KMS-11 (cell line): ENCODE measurements at regions not wholly inside any gene's neighbourhood (a gene's known extent, or its start where the extent isn't known, plus 50 kb on each side); places are given as distances from the start of the nearest gene placed in this dataset.
"Not testable (repeated sequence)": the region's sequence is repeated elsewhere in the genome, so short reads cannot be mapped to it uniquely, and the experiment has no call there.

Experiments
- H2AFZ ChIP-seq: fragments of 200-600 bp; sonication (generic); 2 replicates; pipeline ENCODE4 v1.6.1; 2016; ENCODE audit warnings: antibody characterized with exemption, mixed run types, low read depth
- H3K27ac ChIP-seq: fragments of 200-600 bp; sonication (generic); 2 replicates; pipeline ENCODE4 v1.6.1; 2016; ENCODE audit warnings: mild to moderate bottlenecking, mixed run types
- H3K27me3 ChIP-seq: fragments of 200-600 bp; sonication (generic); 2 replicates; pipeline ENCODE4 v1.6.1; 2017; ENCODE audit warnings: mild to moderate bottlenecking, low read depth, mixed run types, moderate library complexity; ENCODE audit not compliant: insufficient read depth
- H3K36me3 ChIP-seq: fragments of 200-600 bp; sonication (generic); 2 replicates; pipeline ENCODE4 v1.6.1; 2017; ENCODE audit warnings: mild to moderate bottlenecking, mixed run types; ENCODE audit not compliant: insufficient read depth
- H3K4me1 ChIP-seq: fragments of 200-600 bp; sonication (generic); 2 replicates; pipeline ENCODE4 v1.6.1; 2016; ENCODE audit warnings: mild to moderate bottlenecking, low read depth, mixed run types; ENCODE audit not compliant: poor library complexity, severe bottlenecking
- H3K4me2 ChIP-seq: fragments of 200-600 bp; sonication (generic); 2 replicates; pipeline ENCODE4 v1.7.0; 2016; ENCODE audit warnings: mild to moderate bottlenecking, mixed run types
- H3K4me3 ChIP-seq: fragments of 200-600 bp; sonication (generic); IDR thresholded peaks from 2 replicates; pipeline ENCODE4 v1.6.1; 2017; ENCODE audit warnings: low read depth, low read length, mixed read lengths; ENCODE audit not compliant: insufficient read depth
- H3K79me2 ChIP-seq: fragments of 200-600 bp; sonication (generic); 2 replicates; pipeline ENCODE4 v1.6.1; 2016; ENCODE audit warnings: low read depth, mixed run types; ENCODE audit not compliant: insufficient read depth
- H3K9ac ChIP-seq: fragments of 200-600 bp; sonication (generic); 2 replicates; pipeline ENCODE4 v1.6.1; 2016; ENCODE audit warnings: mild to moderate bottlenecking, mixed run types
- H4K20me1 ChIP-seq: fragments of 200-600 bp; sonication (generic); 2 replicates; pipeline ENCODE4 v1.6.1; 2016; ENCODE audit warnings: mild to moderate bottlenecking, mixed run types; ENCODE audit not compliant: insufficient read depth
- CTCF ChIP-seq: fragments of 200-600 bp; sonication (generic); conservative IDR thresholded peaks from 2 replicates; pipeline ENCODE4 v1.6.1; 2017; ENCODE audit warnings: low read depth, mild to moderate bottlenecking, antibody characterized with exemption, low read length, moderate library complexity, mixed read lengths

GRCh38 chr7:24108906-24109376, 175.0 kb upstream of the NPY start:
- Histone ChIP-seq H2AFZ (no peak overlapping the region), H3K27ac (no peak overlapping the region), H3K9ac (no peak overlapping the region), H3K4me3 (no peak overlapping the region), H3K4me2 (no peak overlapping the region), H3K36me3 (no peaks in the 10 kb centered on the region), H3K79me2 (no peaks in the 10 kb centered on the region), H3K27me3 (no peaks in the 10 kb centered on the region), H4K20me1 (no peaks in the 10 kb centered on the region), H3K4me1 (no peaks in the 10 kb centered on the region)
- TF ChIP-seq CTCF = no peak

GRCh38 chr7:24110056-24110455, 173.9 kb upstream of the NPY start:
- H3K4me2 ChIP-seq = no peak overlapping the region
- TF ChIP-seq CTCF = no peak
- no peak overlapping the region for H2AFZ ChIP-seq
- no peaks in the 10 kb centered on the region for H3K27me3 ChIP-seq
- H3K79me2 ChIP-seq = no peaks in the 10 kb centered on the region
- H3K4me3 ChIP-seq = no peak overlapping the region
- H3K27ac ChIP-seq = no peak overlapping the region
- no peaks in the 10 kb centered on the region for H3K4me1 ChIP-seq
- no peaks in the 10 kb centered on the region for H3K36me3 ChIP-seq
- H3K9ac ChIP-seq = no peak overlapping the region
- no peaks in the 10 kb centered on the region for H4K20me1 ChIP-seq

GRCh38 chr7:24113506-24113905, 170.5 kb upstream of the NPY start:
- H2AFZ ChIP-seq = no peak overlapping the region
- no peaks in the 10 kb centered on the region for H3K4me1 ChIP-seq
- no peak for TF ChIP-seq CTCF
- no peak overlapping the region for H3K4me3 ChIP-seq
- no peaks in the 10 kb centered on the region for H3K36me3 ChIP-seq
- no peaks in the 10 kb centered on the region for H3K79me2 ChIP-seq
- no peaks in the 10 kb centered on the region for H4K20me1 ChIP-seq
- H3K27ac ChIP-seq = no peak overlapping the region
- no peaks in the 10 kb centered on the region for H3K27me3 ChIP-seq
- no peak overlapping the region for H3K9ac ChIP-seq
- no peak overlapping the region for H3K4me2 ChIP-seq

GRCh38 chr7:24115661-24116060, 168.3 kb upstream of the NPY start:
- no peak overlapping the region for H2AFZ ChIP-seq

GRCh38 chr7:24117903-24118499, 166.0 kb upstream of the NPY start:
- H3K36me3 ChIP-seq, H3K4me3 ChIP-seq, H4K20me1 ChIP-seq, H3K4me2 ChIP-seq, H3K27me3 ChIP-seq, H3K27ac ChIP-seq, H3K9ac ChIP-seq, H2AFZ ChIP-seq, H3K4me1 ChIP-seq, H3K79me2 ChIP-seq: not testable (repeated sequence)

More at GRCh38 chr7:24115661-24116060, 168.3 kb upstream of the NPY start:
- H4K20me1 ChIP-seq = no peaks in the 10 kb centered on the region
- TF ChIP-seq CTCF = no peak
- no peak overlapping the region for H3K9ac ChIP-seq
- H3K79me2 ChIP-seq = no peaks in the 10 kb centered on the region
- H3K4me2 ChIP-seq = no peak overlapping the region
- H3K4me3 ChIP-seq = no peak overlapping the region
- H3K27ac ChIP-seq = no peak overlapping the region
- no peaks in the 10 kb centered on the region for H3K4me1 ChIP-seq
- no peaks in the 10 kb centered on the region for H3K36me3 ChIP-seq
- H3K27me3 ChIP-seq = no peaks in the 10 kb centered on the region
